ENCODE measurements at regions not wholly inside any gene's neighbourhood (a gene's known extent, or its start where the extent isn't known, plus 50 kb on each side); places are given as distances from the start of the nearest gene placed in this dataset.

GRCh38 chr11:129320494-129320893 is 55.2 kb upstream of the BARX2 start:
- no peak overlapping the region for H2AFZ ChIP-seq (ENCODE audit: low read length)
- no peaks in the 10 kb centered on the region for H3K36me3 ChIP-seq (ENCODE audit: insufficient read depth, low read length)
- H3K4me2 ChIP-seq (ENCODE audit: insufficient read depth, low read length), result no peak overlapping the region
- H3K79me2 ChIP-seq (ENCODE audit: insufficient read depth, low read length), result no peaks in the 10 kb centered on the region
- H3K27ac ChIP-seq (ENCODE audit: low read depth, low read length), result no peak overlapping the region
- H3K27me3 ChIP-seq (ENCODE audit: insufficient read depth, low read length), result no peaks in the 10 kb centered on the region
- TF ChIP-seq CTCF (IDR thresholded peaks at IDR 0.05; ENCODE audit: extremely low read depth, low read depth, low read length), result no peak
- H3K9me3 ChIP-seq (ENCODE audit: low read depth, low read length), result no peaks in the 10 kb centered on the region
- H4K20me1 ChIP-seq (ENCODE audit: insufficient read depth, low read length), result no peaks in the 10 kb centered on the region
- no peak for DNase-seq (ENCODE audit: insufficient read length, low spot score, missing footprints)
- peaks cover 7% of the 10 kb centered on the region for H3K4me1 ChIP-seq (ENCODE audit: insufficient read depth, low read length)
- H3K4me3 ChIP-seq (ENCODE audit: insufficient read depth, low read length), result no peak overlapping the region

DNA sequence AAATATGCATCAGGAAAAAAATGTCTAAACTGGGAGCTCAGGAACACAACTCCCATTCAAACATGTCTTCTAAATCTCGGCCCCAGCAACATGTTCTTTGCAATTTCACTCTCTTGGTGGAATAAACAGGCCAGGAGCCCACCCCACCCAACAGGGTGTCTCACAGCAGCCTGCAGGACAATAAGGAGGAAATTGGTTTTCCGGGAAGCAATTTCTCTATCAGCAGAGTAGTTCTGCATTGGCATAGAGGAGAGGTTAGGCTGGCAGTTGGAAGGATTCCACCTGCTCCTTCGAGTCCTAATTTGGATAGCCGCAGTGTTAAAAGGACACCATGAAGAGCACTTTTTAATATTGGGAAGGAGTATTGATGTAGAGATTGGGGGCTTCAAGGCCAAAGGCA is 55.9 kb upstream of the BARX2 start:
- H3K27ac ChIP-seq (ENCODE audit: low read depth, low read length), result no peak overlapping the region
- no peaks in the 10 kb centered on the region for H4K20me1 ChIP-seq (ENCODE audit: insufficient read depth, low read length)
- no peaks in the 10 kb centered on the region for H3K36me3 ChIP-seq (ENCODE audit: insufficient read depth, low read length)
- no peak for DNase-seq (ENCODE audit: insufficient read length, low spot score, missing footprints)
- H3K79me2 ChIP-seq (ENCODE audit: insufficient read depth, low read length), result no peaks in the 10 kb centered on the region
- peaks cover 7% of the 10 kb centered on the region for H3K4me1 ChIP-seq (ENCODE audit: insufficient read depth, low read length)
- H3K4me3 ChIP-seq (ENCODE audit: insufficient read depth, low read length), result no peak overlapping the region
- no peak for TF ChIP-seq CTCF (IDR thresholded peaks at IDR 0.05; ENCODE audit: extremely low read depth, low read depth, low read length)
- H3K27me3 ChIP-seq (ENCODE audit: insufficient read depth, low read length), result no peaks in the 10 kb centered on the region
- H2AFZ ChIP-seq (ENCODE audit: low read length), result no peak overlapping the region
- H3K4me2 ChIP-seq (ENCODE audit: insufficient read depth, low read length), result no peak overlapping the region
- no peaks in the 10 kb centered on the region for H3K9me3 ChIP-seq (ENCODE audit: low read depth, low read length)

GRCh38 chr11:129319201-129319600 is 56.4 kb upstream of the BARX2 start:
- peaks cover 3% of the 10 kb centered on the region for H3K4me1 ChIP-seq (ENCODE audit: insufficient read depth, low read length)
- H3K79me2 ChIP-seq (ENCODE audit: insufficient read depth, low read length), result no peaks in the 10 kb centered on the region
- H3K4me2 ChIP-seq (ENCODE audit: insufficient read depth, low read length), result no peak overlapping the region
- H3K36me3 ChIP-seq (ENCODE audit: insufficient read depth, low read length), result no peaks in the 10 kb centered on the region
- no peaks in the 10 kb centered on the region for H3K27me3 ChIP-seq (ENCODE audit: insufficient read depth, low read length)
- H3K27ac ChIP-seq (ENCODE audit: low read depth, low read length), result no peak overlapping the region
- no peak for TF ChIP-seq CTCF (IDR thresholded peaks at IDR 0.05; ENCODE audit: extremely low read depth, low read depth, low read length)
- H2AFZ ChIP-seq (ENCODE audit: low read length), result no peak overlapping the region
- no peak overlapping the region for H3K4me3 ChIP-seq (ENCODE audit: insufficient read depth, low read length)
- H3K9me3 ChIP-seq (ENCODE audit: low read depth, low read length), result no peaks in the 10 kb centered on the region
- no peaks in the 10 kb centered on the region for H4K20me1 ChIP-seq (ENCODE audit: insufficient read depth, low read length)
- DNase-seq (ENCODE audit: insufficient read length, low spot score, missing footprints), result no peak

DNA sequence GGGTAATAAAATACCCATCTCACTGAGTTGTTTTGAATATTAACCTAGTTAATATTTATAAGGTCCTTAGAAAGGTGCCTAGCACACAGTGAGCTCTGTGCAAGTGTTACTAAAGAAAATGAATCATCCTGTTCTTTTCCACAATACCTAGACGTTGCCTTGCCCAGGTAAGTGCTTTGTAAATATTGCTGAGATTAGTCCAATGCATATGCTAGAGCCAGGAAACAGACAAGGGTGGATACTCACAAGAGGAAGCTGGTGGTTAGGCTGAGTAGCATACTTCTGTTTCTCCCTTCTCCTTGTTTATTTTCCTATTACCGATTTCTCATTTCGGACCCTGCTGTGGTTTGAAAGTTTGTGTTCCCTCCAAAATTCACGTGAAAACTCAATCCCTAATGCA is 58.1 kb upstream of the BARX2 start:
- H3K79me2 ChIP-seq (ENCODE audit: insufficient read depth, low read length), result no peaks in the 10 kb centered on the region
- H3K27me3 ChIP-seq (ENCODE audit: insufficient read depth, low read length), result no peaks in the 10 kb centered on the region
- no peaks in the 10 kb centered on the region for H3K36me3 ChIP-seq (ENCODE audit: insufficient read depth, low read length)

More for the DNA sequence above, 58.1 kb upstream of the BARX2 start:
- DNase-seq (ENCODE audit: insufficient read length, low spot score, missing footprints), result no peak
- Histone ChIP-seq H3K4me1 (ENCODE audit: insufficient read depth, low read length) (peaks cover 3% of the 10 kb centered on the region), H3K4me2 (ENCODE audit: insufficient read depth, low read length) (no peak overlapping the region), H2AFZ (ENCODE audit: low read length) (no peak overlapping the region), H3K4me3 (ENCODE audit: insufficient read depth, low read length) (no peak overlapping the region), H4K20me1 (ENCODE audit: insufficient read depth, low read length) (no peaks in the 10 kb centered on the region), H3K9me3 (ENCODE audit: low read depth, low read length) (no peaks in the 10 kb centered on the region), H3K27ac (ENCODE audit: low read depth, low read length) (no peak overlapping the region)
- TF ChIP-seq CTCF (IDR thresholded peaks at IDR 0.05; ENCODE audit: extremely low read depth, low read depth, low read length), result no peak

All from osteoblast (primary cell).